GM18867 (cell line): ENCODE measurements at regions not wholly inside any gene's neighbourhood (a gene's known extent, or its start where the extent isn't known, plus 50 kb on each side); places are given as distances from the start of the nearest gene placed in this dataset.
"Not testable (repeated sequence)": the region's sequence is repeated elsewhere in the genome, so short reads cannot be mapped to it uniquely, and the experiment has no call there.

Experiments
- ATAC-seq: cut with Tn5 transposase; IDR thresholded peaks from one replicate; pipeline ENCODE4 v1.9.1; 2021; ENCODE audit warnings: mild to moderate bottlenecking, moderate library complexity; ENCODE audit not compliant: unreplicated experiment

GRCh38 chr18:22728481-22729105 is 204.5 kb upstream of the RBBP8 start:
- no peak for ATAC-seq

- no peak for ATAC-seq
Observed at GRCh38 chr18:22731398-22731797, 201.7 kb upstream of the RBBP8 start.

- ATAC-seq = no peak
Observed at GRCh38 chr18:22734105-22734661, 198.9 kb upstream of the RBBP8 start.

- no peak for ATAC-seq
Observed at GRCh38 chr18:22734791-22735627, 198.1 kb upstream of the RBBP8 start.

- ATAC-seq = no peak
Observed at GRCh38 chr18:22737054-22737453, 196.1 kb upstream of the RBBP8 start.

GRCh38 chr18:22739061-22739642 is 194.0 kb upstream of the RBBP8 start:
- no peak for ATAC-seq

GRCh38 chr18:22739789-22740188 is 193.3 kb upstream of the RBBP8 start:
- no peak for ATAC-seq

- no peak for ATAC-seq
Observed at GRCh38 chr18:22741318-22741717, 191.8 kb upstream of the RBBP8 start.

GRCh38 chr18:22742409-22742808 is 190.7 kb upstream of the RBBP8 start:
- no peak for ATAC-seq

- ATAC-seq = no peak
Observed at GRCh38 chr18:22745966-22746365, 187.2 kb upstream of the RBBP8 start.

GRCh38 chr18:22752014-22752413 is 181.1 kb upstream of the RBBP8 start:
- no peak for ATAC-seq

GRCh38 chr18:22753130-22753831 is 179.8 kb upstream of the RBBP8 start:
- ATAC-seq = no peak

- ATAC-seq = not testable (repeated sequence)
Observed at GRCh38 chr18:22764005-22764404, 169.1 kb upstream of the RBBP8 start.

GRCh38 chr18:22765896-22766295 is 167.2 kb upstream of the RBBP8 start:
- ATAC-seq = no peak

GRCh38 chr18:22767653-22768052 is 165.5 kb upstream of the RBBP8 start:
- no peak for ATAC-seq

GRCh38 chr18:22773944-22774343 is 159.2 kb upstream of the RBBP8 start:
- ATAC-seq = no peak

- ATAC-seq = no peak
Observed at GRCh38 chr18:22778996-22779395, 154.1 kb upstream of the RBBP8 start.

- ATAC-seq = no peak
Observed at GRCh38 chr18:22783245-22783644, 149.9 kb upstream of the RBBP8 start.

GRCh38 chr18:22783662-22784076 is 149.5 kb upstream of the RBBP8 start:
- no peak for ATAC-seq

- no peak for ATAC-seq
Observed at GRCh38 chr18:22789052-22789451, 144.1 kb upstream of the RBBP8 start.

- ATAC-seq = no peak
Observed at GRCh38 chr18:22789600-22789999, 143.5 kb upstream of the RBBP8 start.
